Endothelial cell (in vitro differentiated cells): ENCODE measurements at regions not wholly inside any gene's neighbourhood (a gene's known extent, or its start where the extent isn't known, plus 50 kb on each side); places are given as distances from the start of the nearest gene placed in this dataset.

Experiments
- DNase-seq: peaks from one replicate; pipeline ENCODE4 v3.0.0; 2021; ENCODE audit warnings: low spot score
- H3K27ac Mint-ChIP-seq: one replicate; pipeline ENCODE4 v1.8.0; 2021; ENCODE audit warnings: mixed read lengths, inconsistent platforms; ENCODE audit not compliant: unreplicated experiment
- H3K27me3 Mint-ChIP-seq: one replicate; pipeline ENCODE4 v1.8.0; 2021; ENCODE audit warnings: mild to moderate bottlenecking, moderate library complexity, mixed read lengths, inconsistent platforms; ENCODE audit not compliant: unreplicated experiment
- H3K36me3 Mint-ChIP-seq: one replicate; pipeline ENCODE4 v1.8.0; 2021; ENCODE audit warnings: mild to moderate bottlenecking, low read depth, mixed read lengths, inconsistent platforms; ENCODE audit not compliant: unreplicated experiment
- H3K4me1 Mint-ChIP-seq: one replicate; pipeline ENCODE4 v1.8.0; 2021; ENCODE audit warnings: mild to moderate bottlenecking, mixed read lengths, inconsistent platforms; ENCODE audit not compliant: unreplicated experiment
- H3K4me3 Mint-ChIP-seq: one replicate; pipeline ENCODE4 v1.8.0; 2021; ENCODE audit warnings: mild to moderate bottlenecking, mixed read lengths, inconsistent platforms; ENCODE audit not compliant: unreplicated experiment
- H3K9me3 Mint-ChIP-seq: one replicate; pipeline ENCODE4 v1.8.0; 2021; ENCODE audit warnings: mixed read lengths, inconsistent platforms; ENCODE audit not compliant: unreplicated experiment
- CTCF ChIP-seq: fragments of 200-600 bp; sonication (generic); IDR thresholded peaks from one replicate; pipeline ENCODE4 v1.5.0; 2021; ENCODE audit warnings: antibody characterized with exemption; ENCODE audit not compliant: unreplicated experiment

GRCh38 chr2:175861958-175862357, 140.1 kb downstream of the LNPK start:
- Mint-ChIP-seq H3K4me3 (no peak overlapping the region), H3K9me3 (no peaks in the 10 kb centered on the region), H3K27ac (no peak overlapping the region), H3K27me3 (no peaks in the 10 kb centered on the region), H3K4me1 (no peaks in the 10 kb centered on the region), H3K36me3 (no peaks in the 10 kb centered on the region)
- no peak for TF ChIP-seq CTCF
- DNase-seq, result no peak

- no peak overlapping the region for H3K27ac Mint-ChIP-seq
Measured at GRCh38 chr2:175855794-175856453, 146.1 kb downstream of the LNPK start.

GRCh38 chr2:175855236-175855635, 146.8 kb downstream of the LNPK start:
- no peaks in the 10 kb centered on the region for H3K27me3 Mint-ChIP-seq
- no peaks in the 10 kb centered on the region for H3K4me1 Mint-ChIP-seq
- no peak for TF ChIP-seq CTCF
- no peaks in the 10 kb centered on the region for H3K36me3 Mint-ChIP-seq
- no peak overlapping the region for H3K27ac Mint-ChIP-seq
- no peaks in the 10 kb centered on the region for H3K9me3 Mint-ChIP-seq
- no peak for DNase-seq
- no peak overlapping the region for H3K4me3 Mint-ChIP-seq

More at GRCh38 chr2:175855794-175856453, 146.1 kb downstream of the LNPK start:
- Mint-ChIP-seq H3K4me3 (no peak overlapping the region), H3K27me3 (no peaks in the 10 kb centered on the region), H3K4me1 (no peaks in the 10 kb centered on the region), H3K9me3 (no peaks in the 10 kb centered on the region), H3K36me3 (no peaks in the 10 kb centered on the region)
- no peak for TF ChIP-seq CTCF
- DNase-seq, result no peak

- Mint-ChIP-seq H3K27ac (no peak overlapping the region), H3K36me3 (no peaks in the 10 kb centered on the region), H3K27me3 (no peaks in the 10 kb centered on the region), H3K4me3 (no peak overlapping the region), H3K4me1 (no peaks in the 10 kb centered on the region), H3K9me3 (no peaks in the 10 kb centered on the region)
- no peak for DNase-seq
- TF ChIP-seq CTCF, result no peak
Measured at GRCh38 chr2:175854665-175855064, 147.4 kb downstream of the LNPK start.

- H3K4me3 Mint-ChIP-seq, result no peak overlapping the region
- no peak for TF ChIP-seq CTCF
- H3K27me3 Mint-ChIP-seq, result no peaks in the 10 kb centered on the region
- no peak overlapping the region for H3K27ac Mint-ChIP-seq
- no peaks in the 10 kb centered on the region for H3K9me3 Mint-ChIP-seq
- H3K36me3 Mint-ChIP-seq, result no peaks in the 10 kb centered on the region
- H3K4me1 Mint-ChIP-seq, result no peaks in the 10 kb centered on the region
- DNase-seq, result no peak
Measured at GRCh38 chr2:175854129-175854528, 147.9 kb downstream of the LNPK start.
